ENCODE measurements at regions not wholly inside any gene's neighbourhood (a gene's known extent, or its start where the extent isn't known, plus 50 kb on each side); places are given as distances from the start of the nearest gene placed in this dataset.

GRCh38 chr2:41877114-41877678 lies 170.6 kb upstream of the PKDCC start:
- DNase-seq (ENCODE audit: insufficient read length, low spot score) (no peak), FAIRE-seq (no peak)
- TF ChIP-seq CTCF (IDR thresholded peaks at IDR 0.05; ENCODE audit: insufficient read depth, missing control alignments) = no peak

- FAIRE-seq (no peak), DNase-seq (ENCODE audit: insufficient read length, low spot score) (no peak)
- no peak for TF ChIP-seq CTCF (IDR thresholded peaks at IDR 0.05; ENCODE audit: insufficient read depth, missing control alignments)
Observed at GRCh38 chr2:41878056-41878455, 169.8 kb upstream of the PKDCC start.

GRCh38 chr2:41878716-41879234 lies 169.0 kb upstream of the PKDCC start:
- FAIRE-seq = no peak
- no peak for TF ChIP-seq CTCF (IDR thresholded peaks at IDR 0.05; ENCODE audit: insufficient read depth, missing control alignments)
- DNase-seq (ENCODE audit: insufficient read length, low spot score) = no peak

GRCh38 chr2:41879235-41879916 lies 168.4 kb upstream of the PKDCC start:
- no peak for FAIRE-seq

GRCh38 chr2:41880561-41881243 lies 167.1 kb upstream of the PKDCC start:
- no peak for DNase-seq (ENCODE audit: insufficient read length, low spot score)
- no peak for FAIRE-seq
- TF ChIP-seq CTCF (IDR thresholded peaks at IDR 0.05; ENCODE audit: insufficient read depth, missing control alignments) = no peak

More at GRCh38 chr2:41879235-41879916, 168.4 kb upstream of the PKDCC start:
- no peak for TF ChIP-seq CTCF (IDR thresholded peaks at IDR 0.05; ENCODE audit: insufficient read depth, missing control alignments)
- DNase-seq (ENCODE audit: insufficient read length, low spot score) = no peak

- no peak for FAIRE-seq
- TF ChIP-seq CTCF (IDR thresholded peaks at IDR 0.05; ENCODE audit: insufficient read depth, missing control alignments) = no peak
- no peak for DNase-seq (ENCODE audit: insufficient read length, low spot score)
Observed at GRCh38 chr2:41881249-41881648, 166.6 kb upstream of the PKDCC start.

All from D721Med (cell line).